Neuronal stem cell (in vitro differentiated cells): ENCODE measurements at regions not wholly inside any gene's neighbourhood (a gene's known extent, or its start where the extent isn't known, plus 50 kb on each side); places are given as distances from the start of the nearest gene placed in this dataset.

Experiments
- DNase-seq: peaks from one replicate; pipeline ENCODE4 v3.0.0-alpha.2; 2013; ENCODE audit warnings: low spot score
- H2AFZ ChIP-seq: one replicate; pipeline ENCODE4 v1.6.1; 2013; ENCODE audit warnings: mild to moderate bottlenecking, low read length, inconsistent platforms
- H2AK5ac ChIP-seq: 2 replicates; pipeline ENCODE4 v1.6.1; 2013; ENCODE audit warnings: low read depth, mild to moderate bottlenecking, inconsistent platforms, low read length, moderate library complexity, mixed read lengths
- H2BK120ac ChIP-seq: 2 replicates; pipeline ENCODE4 v1.6.1; 2013; ENCODE audit warnings: low read depth, mild to moderate bottlenecking, inconsistent platforms, low read length, moderate library complexity, mixed read lengths
- H2BK12ac ChIP-seq: one replicate; pipeline ENCODE4 v1.6.1; 2013; ENCODE audit warnings: low read length, inconsistent platforms
- H2BK15ac ChIP-seq: 2 replicates; pipeline ENCODE4 v1.6.1; 2013; ENCODE audit warnings: mild to moderate bottlenecking, low read length, inconsistent platforms, mixed read lengths
- H2BK5ac ChIP-seq: one replicate; pipeline ENCODE4 v1.6.1; 2013; ENCODE audit warnings: inconsistent platforms, mild to moderate bottlenecking, low read length, moderate library complexity
- H3K14ac ChIP-seq: one replicate; pipeline ENCODE4 v1.6.1; 2013; ENCODE audit warnings: low read length, inconsistent platforms
- H3K18ac ChIP-seq: 2 replicates; pipeline ENCODE4 v1.6.1; 2013; ENCODE audit warnings: low read length, inconsistent platforms
- H3K23ac ChIP-seq: 2 replicates; pipeline ENCODE4 v1.6.1; 2013; ENCODE audit warnings: low read depth, mild to moderate bottlenecking, mixed read lengths, low read length, inconsistent platforms; ENCODE audit not compliant: poor library complexity
- H3K27ac ChIP-seq: replicated peaks from 3 replicates; pipeline ENCODE4 v1.5.1; 2013; ENCODE audit warnings: low read length, inconsistent platforms
- H3K27me3 ChIP-seq, 3 experiments: 2 replicates each; pipeline ENCODE4 v1.6.1; 2013; ENCODE audit warnings: low read length in 3 of 3, mild to moderate bottlenecking in 2 of 3, inconsistent platforms in 1 of 3, low read depth in 1 of 3, mixed read lengths in 1 of 3, moderate library complexity in 1 of 3; ENCODE audit not compliant: control insufficient read depth in 3 of 3, insufficient read depth in 3 of 3
- H3K36me3 ChIP-seq, 2 donors: replicated peaks in 1 of 2; 2 replicates each; pipeline ENCODE4 v1.6.1; 2013; ENCODE audit warnings: low read length in 2 of 2; ENCODE audit not compliant: control insufficient read depth in 2 of 2, insufficient read depth in 2 of 2
- H3K4ac ChIP-seq: 2 replicates; pipeline ENCODE4 v1.6.1; 2013; ENCODE audit warnings: inconsistent platforms, mild to moderate bottlenecking, low read length, moderate library complexity
- H3K4me1 ChIP-seq, 2 donors: 1 replicate in 1 of 2; 2 replicates in 1 of 2; pipeline ENCODE4 v1.6.1; 2013; ENCODE audit warnings: low read length in 2 of 2, low read depth in 1 of 2; ENCODE audit not compliant: control insufficient read depth in 2 of 2, insufficient read depth in 1 of 2
- H3K4me2 ChIP-seq: one replicate; pipeline ENCODE4 v1.6.1; 2013; ENCODE audit warnings: mild to moderate bottlenecking, low read length, inconsistent platforms; ENCODE audit not compliant: insufficient read depth, poor library complexity, severe bottlenecking
- H3K4me3 ChIP-seq, 2 donors: 2 replicates each; pipeline ENCODE4 v1.5.1; 2013; ENCODE audit warnings: low read length in 2 of 2, mild to moderate bottlenecking in 2 of 2, inconsistent platforms in 1 of 2, moderate library complexity in 1 of 2
- H3K79me1 ChIP-seq: one replicate; pipeline ENCODE4 v1.6.1; 2013; ENCODE audit warnings: low read depth, mild to moderate bottlenecking, inconsistent platforms, low read length, moderate library complexity
- H3K9ac ChIP-seq: one replicate; pipeline ENCODE4 v1.6.1; 2013; ENCODE audit warnings: mild to moderate bottlenecking, low read depth, low read length, inconsistent platforms; ENCODE audit not compliant: poor library complexity
- H3K9me3 ChIP-seq, 2 donors: replicated peaks in 1 of 2; 2 replicates each; pipeline versions ENCODE3 to v1.6.1; 2013; ENCODE audit warnings: low read length in 2 of 2, mild to moderate bottlenecking in 2 of 2, inconsistent platforms in 1 of 2, low read depth in 1 of 2, mixed read lengths in 1 of 2, moderate library complexity in 1 of 2; ENCODE audit not compliant: control insufficient read depth in 2 of 2, insufficient read depth in 1 of 2
- H4K8ac ChIP-seq: one replicate; pipeline ENCODE4 v1.6.1; 2013; ENCODE audit warnings: low read depth, mild to moderate bottlenecking, inconsistent platforms, low read length, moderate library complexity
- H4K91ac ChIP-seq: one replicate; pipeline ENCODE4 v1.6.1; 2013; ENCODE audit warnings: low read length, low read depth, mild to moderate bottlenecking, inconsistent platforms; ENCODE audit not compliant: poor library complexity
- WGBS, 2 donors: extraction: QIAGEN DNeasy Blood & Tissue Kit; methylation state at CpG; one replicate each; pipeline ENCODE4 v1.1.7; 2013; ENCODE audit warnings: missing lambda C conversion rate in 2 of 2, mixed read lengths in 1 of 2; ENCODE audit not compliant: insufficient read length in 2 of 2, insufficient replicate concordance in 1 of 2; ENCODE audit errors: extremely low coverage in 2 of 2; 5-methylcytosine and 5-hydroxymethylcytosine counted together

DNA sequence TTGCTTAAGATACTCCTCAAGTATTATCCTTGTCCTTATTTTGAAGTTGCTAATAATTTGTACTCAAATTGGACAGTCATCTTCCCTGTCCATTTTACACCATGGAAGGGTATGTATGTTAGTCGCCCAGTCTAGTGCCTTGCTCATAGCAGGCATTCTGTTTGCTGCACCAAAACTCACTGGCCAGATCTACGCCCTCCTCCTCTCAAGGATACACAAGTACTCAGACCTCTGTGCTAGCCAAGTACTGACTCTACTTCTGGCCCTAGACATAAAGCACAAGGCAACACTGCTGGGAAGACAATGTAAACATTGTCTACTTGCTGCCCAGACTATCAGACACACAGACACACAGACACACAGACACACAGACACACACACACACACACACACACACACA is 57.7 kb downstream of the DNAAF9 start:
- no peaks in the 10 kb centered on the region for H3K27me3 ChIP-seq
- no peak overlapping the region for H3K23ac ChIP-seq
- no peak overlapping the region for H2BK5ac ChIP-seq
- H3K4me1 ChIP-seq: no peaks in the 10 kb centered on the region
- no peak overlapping the region for H2AK5ac ChIP-seq
- whole genome bisulfite sequencing, 2 donors: no CpG with 5 or more reads among the region's 2 CpGs
- H2BK120ac ChIP-seq: no peak overlapping the region
- no peak overlapping the region for H3K9ac ChIP-seq
- H3K4me3 ChIP-seq: no peak overlapping the region
- no peak overlapping the region for H4K8ac ChIP-seq
- no peaks in the 10 kb centered on the region for H3K9me3 ChIP-seq
- no peak overlapping the region for H3K4me2 ChIP-seq
- no peak overlapping the region for H3K14ac ChIP-seq
- no peak overlapping the region for H3K18ac ChIP-seq
- no peak overlapping the region for H4K91ac ChIP-seq
- no peak overlapping the region for H2BK15ac ChIP-seq
- peaks cover 4 to 36% of the 10 kb centered on the region in 2 donors for H3K36me3 ChIP-seq
- no peak overlapping the region for H3K4ac ChIP-seq
- no peak overlapping the region for H2BK12ac ChIP-seq
- H3K27ac ChIP-seq: no peak overlapping the region
- no peak overlapping the region for H2AFZ ChIP-seq
- no peaks in the 10 kb centered on the region for H3K79me1 ChIP-seq
- no peak for DNase-seq

DNA sequence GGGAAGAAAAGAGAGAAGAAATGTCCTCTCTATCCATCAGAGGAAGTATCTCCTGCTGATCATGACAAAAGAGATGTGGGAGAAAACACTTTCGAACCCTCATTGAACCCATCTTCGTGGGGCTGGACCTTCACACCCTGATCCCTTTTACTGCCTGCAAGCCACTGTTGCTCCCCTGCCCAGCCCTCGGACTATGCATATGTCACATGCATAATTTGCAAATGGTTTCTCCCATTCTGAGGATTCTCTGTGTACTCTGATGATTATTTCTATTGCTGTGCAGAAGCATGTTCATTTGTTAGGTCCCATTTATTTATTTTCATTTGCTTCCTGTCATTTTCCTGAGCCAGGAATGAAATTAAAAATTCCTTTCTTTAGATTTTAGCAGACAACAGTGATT is 64.7 kb downstream of the DNAAF9 start:
- no peak overlapping the region for H2BK120ac ChIP-seq
- H3K27ac ChIP-seq: no peak overlapping the region
- H3K4me1 ChIP-seq: no peaks in the 10 kb centered on the region
- H3K36me3 ChIP-seq: peaks cover 1 to 63% of the 10 kb centered on the region in 2 donors
- H4K91ac ChIP-seq: no peak overlapping the region
- no peak for DNase-seq
- no peak overlapping the region for H2AFZ ChIP-seq
- no CpG with 5 or more reads among the region's 3 CpGs for WGBS, 2 donors
- H3K4ac ChIP-seq: no peak overlapping the region
- H2AK5ac ChIP-seq: no peak overlapping the region
- no peak overlapping the region for H2BK5ac ChIP-seq
- H3K9me3 ChIP-seq: no peaks in the 10 kb centered on the region
- no peak overlapping the region for H3K4me3 ChIP-seq
- H3K79me1 ChIP-seq: no peaks in the 10 kb centered on the region
- no peak overlapping the region for H3K14ac ChIP-seq
- H2BK15ac ChIP-seq: no peak overlapping the region
- no peak overlapping the region for H3K23ac ChIP-seq
- no peak overlapping the region for H3K9ac ChIP-seq
- H3K4me2 ChIP-seq: no peak overlapping the region
- no peak overlapping the region for H4K8ac ChIP-seq
- H3K18ac ChIP-seq: no peak overlapping the region
- H3K27me3 ChIP-seq: no peaks in the 10 kb centered on the region
- H2BK12ac ChIP-seq: no peak overlapping the region

DNA sequence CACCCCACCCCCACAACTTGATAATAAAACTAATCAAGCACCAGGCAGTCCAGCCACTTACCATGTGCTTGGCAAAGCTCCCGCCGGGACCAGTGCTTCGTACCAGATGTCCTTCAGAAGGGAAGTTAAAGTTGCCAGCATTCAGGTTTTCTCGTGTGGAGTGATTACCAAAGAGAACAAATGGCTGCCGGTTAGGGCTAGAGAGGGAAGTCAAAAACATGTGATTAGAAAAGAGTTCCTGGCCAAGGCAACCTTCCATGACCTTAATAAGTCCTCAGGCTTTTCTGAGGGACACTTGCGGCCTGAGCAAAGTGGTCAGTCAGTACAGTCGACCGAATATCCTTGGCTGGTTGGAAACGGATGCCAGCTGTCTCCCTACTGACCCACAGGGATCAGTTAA is 67.0 kb downstream of the DNAAF9 start:
- no CpG with 5 or more reads among the region's 9 CpGs for WGBS, 2 donors
- H3K4me3 ChIP-seq: no peak overlapping the region
- peaks cover 2 to 46% of the 10 kb centered on the region in 2 donors for H3K36me3 ChIP-seq
- H2BK12ac ChIP-seq: no peak overlapping the region
- no peak overlapping the region for H2BK15ac ChIP-seq
- H3K18ac ChIP-seq: no peak overlapping the region
- no peak overlapping the region for H2AFZ ChIP-seq
- H3K9ac ChIP-seq: no peak overlapping the region
- H3K27ac ChIP-seq: no peak overlapping the region
- no peak overlapping the region for H3K4me2 ChIP-seq
- H3K79me1 ChIP-seq: no peaks in the 10 kb centered on the region
- no peaks in the 10 kb centered on the region for H3K4me1 ChIP-seq
- H4K8ac ChIP-seq: no peak overlapping the region
- no peak overlapping the region for H3K23ac ChIP-seq
- H3K14ac ChIP-seq: no peak overlapping the region
- no peak overlapping the region for H2BK5ac ChIP-seq
- H4K91ac ChIP-seq: no peak overlapping the region
- no peak overlapping the region for H3K4ac ChIP-seq
- no peak for DNase-seq
- H2BK120ac ChIP-seq: no peak overlapping the region
- H2AK5ac ChIP-seq: no peak overlapping the region
- H3K27me3 ChIP-seq: no peaks in the 10 kb centered on the region
- no peaks in the 10 kb centered on the region for H3K9me3 ChIP-seq

DNA sequence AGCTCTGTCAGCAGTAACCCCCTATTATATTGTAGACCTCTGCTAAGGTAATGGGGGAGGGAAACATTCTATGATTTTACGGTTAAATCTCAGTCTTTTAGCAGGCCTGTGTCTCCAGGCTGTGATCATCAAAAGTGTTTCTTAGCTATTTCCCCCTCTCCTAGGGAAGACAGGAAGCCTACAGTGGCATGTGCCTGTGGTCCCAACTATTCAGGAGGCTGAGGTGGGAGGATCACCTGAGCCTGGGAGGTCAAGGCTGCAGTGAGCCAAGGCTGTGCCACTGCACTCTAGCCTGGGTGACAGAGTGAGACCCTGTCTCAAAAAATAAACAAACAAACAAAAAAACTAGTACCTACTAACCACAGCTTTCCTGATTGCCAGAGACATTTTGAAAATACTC is 67.9 kb downstream of the DNAAF9 start:
- no peak overlapping the region for H2BK120ac ChIP-seq
- H3K14ac ChIP-seq: no peak overlapping the region
- H3K4me1 ChIP-seq: no peaks in the 10 kb centered on the region
- no CpG with 5 or more reads among the region's 1 CpG for WGBS, 2 donors
- no peaks in the 10 kb centered on the region for H3K79me1 ChIP-seq
- H3K27me3 ChIP-seq: no peaks in the 10 kb centered on the region
- H3K4ac ChIP-seq: no peak overlapping the region
- no peak overlapping the region for H2BK12ac ChIP-seq
- no peak overlapping the region for H3K23ac ChIP-seq
- no peak overlapping the region for H2BK15ac ChIP-seq
- H3K9ac ChIP-seq: no peak overlapping the region
- no peak overlapping the region for H3K4me3 ChIP-seq
- H4K8ac ChIP-seq: no peak overlapping the region
- no peak overlapping the region for H2AK5ac ChIP-seq
- H2AFZ ChIP-seq: no peak overlapping the region
- H3K27ac ChIP-seq: no peak overlapping the region
- no peaks in the 10 kb centered on the region for H3K9me3 ChIP-seq
- H3K18ac ChIP-seq: no peak overlapping the region
- peaks cover 2 to 45% of the 10 kb centered on the region in 2 donors for H3K36me3 ChIP-seq
- H2BK5ac ChIP-seq: no peak overlapping the region
- H4K91ac ChIP-seq: no peak overlapping the region
- no peak overlapping the region for H3K4me2 ChIP-seq
- DNase-seq: no peak
